ENCODE measurements at regions not wholly inside any gene's neighbourhood (a gene's known extent, or its start where the extent isn't known, plus 50 kb on each side); places are given as distances from the start of the nearest gene placed in this dataset.

DNA sequence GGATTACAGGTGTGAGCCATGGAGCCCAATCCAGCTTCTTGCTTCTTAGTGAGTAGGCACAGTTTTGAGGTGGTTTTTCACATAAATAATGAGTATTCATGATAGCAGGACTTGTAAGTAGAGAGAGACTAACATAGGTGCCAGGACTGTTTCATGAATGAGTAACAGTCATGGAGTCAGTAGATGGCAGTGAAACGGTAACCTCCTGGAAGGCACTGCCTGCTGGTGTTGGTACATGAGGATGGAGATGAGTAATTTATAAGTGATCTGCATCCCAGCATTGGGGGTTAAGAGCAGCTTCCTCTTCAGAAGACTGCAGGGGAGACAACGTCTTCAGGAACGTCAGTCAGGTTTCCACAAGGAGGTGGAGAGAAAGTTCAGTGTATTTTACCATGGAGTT is 143.8 kb downstream of the HAUS1 start:
- ChIA-PET CTCF (interaction anchor here (0.7 to 2.2 kb wide), 3 partner anchors 75 to 90 kb away, joined by 3 to 8 read pairs (median 4); a partner anchor contains a TSS), POLR2A (no interaction called here)
- no peaks in the 10 kb centered on the region; a peak in 1 of 3 replicates for H3K36me3 ChIP-seq (ENCODE audit: control insufficient read depth in 2 of 2, insufficient read depth in 1 of 2, low read length in 2 of 2)
- H3K4me3 ChIP-seq (ENCODE audit: low read depth, low read length) = no peak overlapping the region
- TF ChIP-seq, protein P1, sequence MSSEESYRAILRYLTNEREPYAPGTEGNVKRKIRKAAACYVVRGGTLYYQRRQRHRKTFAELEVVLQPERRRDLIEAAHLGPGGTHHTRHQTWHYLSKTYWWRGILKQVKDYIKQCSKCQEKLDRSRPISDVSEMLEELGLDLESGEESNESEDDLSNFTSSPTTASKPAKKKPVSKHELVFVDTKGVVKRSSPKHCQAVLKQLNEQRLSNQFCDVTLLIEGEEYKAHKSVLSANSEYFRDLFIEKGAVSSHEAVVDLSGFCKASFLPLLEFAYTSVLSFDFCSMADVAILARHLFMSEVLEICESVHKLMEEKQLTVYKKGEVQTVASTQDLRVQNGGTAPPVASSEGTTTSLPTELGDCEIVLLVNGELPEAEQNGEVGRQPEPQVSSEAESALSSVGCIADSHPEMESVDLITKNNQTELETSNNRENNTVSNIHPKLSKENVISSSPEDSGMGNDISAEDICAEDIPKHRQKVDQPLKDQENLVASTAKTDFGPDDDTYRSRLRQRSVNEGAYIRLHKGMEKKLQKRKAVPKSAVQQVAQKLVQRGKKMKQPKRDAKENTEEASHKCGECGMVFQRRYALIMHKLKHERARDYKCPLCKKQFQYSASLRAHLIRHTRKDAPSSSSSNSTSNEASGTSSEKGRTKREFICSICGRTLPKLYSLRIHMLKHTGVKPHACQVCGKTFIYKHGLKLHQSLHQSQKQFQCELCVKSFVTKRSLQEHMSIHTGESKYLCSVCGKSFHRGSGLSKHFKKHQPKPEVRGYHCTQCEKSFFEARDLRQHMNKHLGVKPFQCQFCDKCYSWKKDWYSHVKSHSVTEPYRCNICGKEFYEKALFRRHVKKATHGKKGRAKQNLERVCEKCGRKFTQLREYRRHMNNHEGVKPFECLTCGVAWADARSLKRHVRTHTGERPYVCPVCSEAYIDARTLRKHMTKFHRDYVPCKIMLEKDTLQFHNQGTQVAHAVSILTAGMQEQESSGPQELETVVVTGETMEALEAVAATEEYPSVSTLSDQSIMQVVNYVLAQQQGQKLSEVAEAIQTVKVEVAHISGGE (tag by site-specific recombination; conservative IDR thresholded peaks at IDR 0.05; ENCODE audit: low read depth) = no peak
- TF ChIP-seq ZNF560 (tag by site-specific recombination; IDR thresholded peaks at IDR 0.05; ENCODE audit: borderline replicate concordance) (no peak), ZNF596 (tag by site-specific recombination; IDR thresholded peaks at IDR 0.05) (no peak), ZNF433 (tag by site-specific recombination; IDR thresholded peaks at IDR 0.05; ENCODE audit: low read depth) (no peak), ZNF302 (tag by site-specific recombination; IDR thresholded peaks at IDR 0.05; ENCODE audit: low read depth) (no peak), ZSCAN30 (tag by site-specific recombination; IDR thresholded peaks at IDR 0.05) (no peak), ZFP41 (tag by site-specific recombination; IDR thresholded peaks at IDR 0.05; ENCODE audit: borderline replicate concordance) (no peak)
- peaks cover 12% of the 10 kb centered on the region for H3K4me1 ChIP-seq (ENCODE audit: control insufficient read depth, insufficient read depth, low read length)
- H3K9me3 ChIP-seq (ENCODE audit: control insufficient read depth, insufficient read depth, low read depth, low read length) = no peaks in the 10 kb centered on the region
- no peak overlapping the region for H3K27ac ChIP-seq (ENCODE audit: extremely low read depth, low read depth, low read length)

DNA sequence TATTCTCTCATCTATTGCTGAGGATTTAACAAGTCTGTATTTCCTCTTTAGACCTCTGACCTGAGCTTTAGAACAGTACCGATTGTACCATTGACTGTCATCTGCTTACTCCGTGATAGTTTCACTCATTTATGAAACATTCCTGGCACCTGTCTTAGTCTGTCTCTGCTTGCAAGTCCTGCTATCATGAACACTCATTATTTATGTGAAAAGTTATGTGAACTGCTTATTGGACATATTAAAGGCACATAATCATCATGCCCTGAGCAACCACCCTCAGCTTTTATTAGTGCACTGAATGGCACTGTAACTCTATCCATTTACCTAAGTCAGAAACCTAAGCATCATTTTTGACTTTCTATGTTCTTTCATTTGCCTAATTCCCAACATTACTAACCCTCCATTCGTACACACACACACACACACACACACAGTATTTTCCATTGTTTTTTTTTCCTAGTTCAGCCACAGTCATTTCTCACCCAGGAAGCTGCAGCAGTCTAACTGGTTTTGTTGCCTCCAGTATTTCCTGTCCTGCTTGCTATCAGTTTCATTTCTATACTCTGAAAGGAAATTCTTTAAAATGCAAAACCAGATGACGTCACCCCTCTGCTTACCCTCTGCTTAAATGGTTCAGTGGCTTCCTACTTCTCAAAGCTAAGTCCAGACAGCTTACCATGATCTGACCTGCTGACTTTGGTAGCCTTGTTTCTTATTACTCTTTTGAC is 146.1 kb downstream of the HAUS1 start:
- H3K4me1 ChIP-seq (ENCODE audit: control insufficient read depth, insufficient read depth, low read length) = peaks cover 15% of the 10 kb centered on the region
- peaks cover 0 to 4% of the 10 kb centered on the region in 2 experiments; a peak in 1 of 3 replicates for H3K36me3 ChIP-seq (ENCODE audit: control insufficient read depth in 2 of 2, insufficient read depth in 1 of 2, low read length in 2 of 2)
- no peaks in the 10 kb centered on the region for H3K9me3 ChIP-seq (ENCODE audit: control insufficient read depth, insufficient read depth, low read depth, low read length)
- ChIA-PET CTCF (interaction anchor here (0.7 to 2.2 kb wide), 4 partner anchors 11 to 34 kb away, joined by 3 to 9 read pairs (median 4); no protein-coding TSS in a partner anchor), POLR2A (interaction anchor here (0.6 to 0.8 kb wide), 5 partner anchors 38 to 140 kb away, joined by 3 to 5 read pairs (median 4); a partner anchor contains a TSS)
- 0 out of 2 replicates have a peak overlapping the region, but pooled peaks have one; percentile 37 for H3K27ac ChIP-seq (ENCODE audit: extremely low read depth, low read depth, low read length)
- no peak overlapping the region for H3K4me3 ChIP-seq (ENCODE audit: low read depth, low read length)
- TF ChIP-seq ZNF132 (tag by site-specific recombination; IDR thresholded peaks at IDR 0.05; ENCODE audit: borderline replicate concordance) = no peak
- TF ChIP-seq, protein P1 (tag by site-specific recombination; conservative IDR thresholded peaks at IDR 0.05; ENCODE audit: low read depth) = peak; percentile 39; the same call in 1 of the 2 replicates
- TF ChIP-seq ZNF626 (tag by site-specific recombination; IDR thresholded peaks at IDR 0.05) = no peak
- TF ChIP-seq ZNF48 (tag by site-specific recombination; IDR thresholded peaks at IDR 0.05) = no peak
- TF ChIP-seq YY2 (tag by site-specific recombination; IDR thresholded peaks at IDR 0.05) = peak; percentile 61; the same call in 1 of the 2 replicates
- peak; percentile 32; the same call in 1 of the 2 replicates for TF ChIP-seq TRIM28 (IDR thresholded peaks at IDR 0.05; ENCODE audit: borderline replicate concordance, low read length)
- TF ChIP-seq ZNF292 (tag by site-specific recombination; IDR thresholded peaks at IDR 0.05; ENCODE audit: borderline replicate concordance, low read depth) = no peak
- no peak for TF ChIP-seq ZNF266 (tag by site-specific recombination; IDR thresholded peaks at IDR 0.05; ENCODE audit: low read depth)
- TF ChIP-seq ZNF302 (tag by site-specific recombination; IDR thresholded peaks at IDR 0.05; ENCODE audit: low read depth) = no peak
- TF ChIP-seq, protein P2, sequence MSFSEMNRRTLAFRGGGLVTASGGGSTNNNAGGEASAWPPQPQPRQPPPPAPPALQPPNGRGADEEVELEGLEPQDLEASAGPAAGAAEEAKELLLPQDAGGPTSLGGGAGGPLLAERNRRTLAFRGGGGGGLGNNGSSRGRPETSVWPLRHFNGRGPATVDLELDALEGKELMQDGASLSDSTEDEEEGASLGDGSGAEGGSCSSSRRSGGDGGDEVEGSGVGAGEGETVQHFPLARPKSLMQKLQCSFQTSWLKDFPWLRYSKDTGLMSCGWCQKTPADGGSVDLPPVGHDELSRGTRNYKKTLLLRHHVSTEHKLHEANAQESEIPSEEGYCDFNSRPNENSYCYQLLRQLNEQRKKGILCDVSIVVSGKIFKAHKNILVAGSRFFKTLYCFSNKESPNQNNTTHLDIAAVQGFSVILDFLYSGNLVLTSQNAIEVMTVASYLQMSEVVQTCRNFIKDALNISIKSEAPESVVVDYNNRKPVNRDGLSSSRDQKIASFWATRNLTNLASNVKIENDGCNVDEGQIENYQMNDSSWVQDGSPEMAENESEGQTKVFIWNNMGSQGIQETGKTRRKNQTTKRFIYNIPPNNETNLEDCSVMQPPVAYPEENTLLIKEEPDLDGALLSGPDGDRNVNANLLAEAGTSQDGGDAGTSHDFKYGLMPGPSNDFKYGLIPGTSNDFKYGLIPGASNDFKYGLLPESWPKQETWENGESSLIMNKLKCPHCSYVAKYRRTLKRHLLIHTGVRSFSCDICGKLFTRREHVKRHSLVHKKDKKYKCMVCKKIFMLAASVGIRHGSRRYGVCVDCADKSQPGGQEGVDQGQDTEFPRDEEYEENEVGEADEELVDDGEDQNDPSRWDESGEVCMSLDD (tag by site-specific recombination; IDR thresholded peaks at IDR 0.05) = no peak
- TF ChIP-seq ZNF658 (tag by site-specific recombination; IDR thresholded peaks at IDR 0.05) = no peak
- TF ChIP-seq SP7 (tag by site-specific recombination; IDR thresholded peaks at IDR 0.05) = peak; percentile 65
- TF ChIP-seq, protein P3, sequence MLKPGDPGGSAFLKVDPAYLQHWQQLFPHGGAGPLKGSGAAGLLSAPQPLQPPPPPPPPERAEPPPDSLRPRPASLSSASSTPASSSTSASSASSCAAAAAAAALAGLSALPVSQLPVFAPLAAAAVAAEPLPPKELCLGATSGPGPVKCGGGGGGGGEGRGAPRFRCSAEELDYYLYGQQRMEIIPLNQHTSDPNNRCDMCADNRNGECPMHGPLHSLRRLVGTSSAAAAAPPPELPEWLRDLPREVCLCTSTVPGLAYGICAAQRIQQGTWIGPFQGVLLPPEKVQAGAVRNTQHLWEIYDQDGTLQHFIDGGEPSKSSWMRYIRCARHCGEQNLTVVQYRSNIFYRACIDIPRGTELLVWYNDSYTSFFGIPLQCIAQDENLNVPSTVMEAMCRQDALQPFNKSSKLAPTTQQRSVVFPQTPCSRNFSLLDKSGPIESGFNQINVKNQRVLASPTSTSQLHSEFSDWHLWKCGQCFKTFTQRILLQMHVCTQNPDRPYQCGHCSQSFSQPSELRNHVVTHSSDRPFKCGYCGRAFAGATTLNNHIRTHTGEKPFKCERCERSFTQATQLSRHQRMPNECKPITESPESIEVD (tag by site-specific recombination; IDR thresholded peaks at IDR 0.05) = peak; percentile 36; the same call in 1 of the 2 replicates
- no peak for TF ChIP-seq ZNF664 (tag by site-specific recombination; IDR thresholded peaks at IDR 0.05)
- 0 out of 2 replicates have a peak, but pooled peaks have one; percentile 24 for TF ChIP-seq ZNF2 (tag by site-specific recombination; IDR thresholded peaks at IDR 0.05)
- no peak; the same call in 1 of the 2 replicates for TF ChIP-seq ZNF843 (tag by site-specific recombination; IDR thresholded peaks at IDR 0.05)
- no peak for TF ChIP-seq ZNF521 (tag by site-specific recombination; IDR thresholded peaks at IDR 0.05)
